ENCODE measurements at regions not wholly inside any gene's neighbourhood (a gene's known extent, or its start where the extent isn't known, plus 50 kb on each side); places are given as distances from the start of the nearest gene placed in this dataset.

GRCh38 chr13:48594096-48594815 is 59.5 kb upstream of the CYSLTR2 start:
- DNase-seq = no peak
- H3K27ac ChIP-seq = no peak overlapping the region

GRCh38 chr13:48595431-48596429 is 58.0 kb upstream of the CYSLTR2 start:
- DNase-seq = peak; percentile 65 to 81 (median 73)
- WGBS, 3 donors = 47 to 52% (median 50%) methylated on average over 7 of the region's 7 CpGs
- intact Hi-C loops (cut with DNase I) = loop anchor here (2.0 to 10.0 kb wide), 2 partner anchors 169 to 175 kb away; no protein-coding TSS in a partner anchor

More at GRCh38 chr13:48594096-48594815, 59.5 kb upstream of the CYSLTR2 start:
- 57 to 65% (median 63%) methylated on average over 6 of the region's 6 CpGs for WGBS, 3 donors
- TF ChIP-seq CTCF (IDR thresholded peaks at IDR 0.05) (no peak), EP300 (IDR thresholded peaks at IDR 0.05) (no peak), POLR2A (IDR thresholded peaks at IDR 0.05) (no peak)
- Histone ChIP-seq H3K4me1 (ENCODE audit: insufficient read depth) (no peaks in the 10 kb centered on the region), H3K9me3 (no peaks in the 10 kb centered on the region), H3K27me3 (no peaks in the 10 kb centered on the region), H3K36me3 (no peaks in the 10 kb centered on the region), H3K4me3 (no peak overlapping the region)
- intact Hi-C loops (cut with DNase I) = loop anchor here (2.0 to 10.0 kb wide), 2 partner anchors 171 to 177 kb away; no protein-coding TSS in a partner anchor

GRCh38 chr13:48600374-48601364 is 53.1 kb upstream of the CYSLTR2 start:
- TF ChIP-seq CTCF (IDR thresholded peaks at IDR 0.05) = no peak
- TF ChIP-seq POLR2A (IDR thresholded peaks at IDR 0.05) = no peak
- TF ChIP-seq EP300 (IDR thresholded peaks at IDR 0.05) = no peak
- DNase-seq = peak in 2 of 5 donors; percentile 21 to 24
- Histone ChIP-seq H3K4me3 (no peak overlapping the region), H3K9me3 (no peaks in the 10 kb centered on the region), H3K4me1 (ENCODE audit: insufficient read depth) (peaks cover 12% of the 10 kb centered on the region), H3K27ac (peak overlapping the region; percentile 44 to 74), H3K27me3 (no peaks in the 10 kb centered on the region), H3K36me3 (no peaks in the 10 kb centered on the region)
- intact Hi-C loops (cut with DNase I) = no loop called here
- WGBS, 3 donors = 23 to 33% (median 30%) methylated on average over 5 of the region's 5 CpGs

More at GRCh38 chr13:48595431-48596429, 58.0 kb upstream of the CYSLTR2 start:
- H3K4me1 ChIP-seq (ENCODE audit: insufficient read depth) = peaks cover 8% of the 10 kb centered on the region
- no peaks in the 10 kb centered on the region for H3K27me3 ChIP-seq
- no peak overlapping the region for H3K4me3 ChIP-seq
- H3K27ac ChIP-seq = no peak overlapping the region
- H3K36me3 ChIP-seq = no peaks in the 10 kb centered on the region
- no peaks in the 10 kb centered on the region for H3K9me3 ChIP-seq
- TF ChIP-seq EP300 (IDR thresholded peaks at IDR 0.05) (no peak), POLR2A (IDR thresholded peaks at IDR 0.05) (no peak), CTCF (IDR thresholded peaks at IDR 0.05) (peak; percentile 56 to 88 (median 74))

Measured in ovary (tissue), 7 donors.